ENCODE measurements at regions not wholly inside any gene's neighbourhood (a gene's known extent, or its start where the extent isn't known, plus 50 kb on each side); places are given as distances from the start of the nearest gene placed in this dataset.
A peak's percentile ranks its signal among the peaks of the same experiment; 100 is the strongest.

DNA sequence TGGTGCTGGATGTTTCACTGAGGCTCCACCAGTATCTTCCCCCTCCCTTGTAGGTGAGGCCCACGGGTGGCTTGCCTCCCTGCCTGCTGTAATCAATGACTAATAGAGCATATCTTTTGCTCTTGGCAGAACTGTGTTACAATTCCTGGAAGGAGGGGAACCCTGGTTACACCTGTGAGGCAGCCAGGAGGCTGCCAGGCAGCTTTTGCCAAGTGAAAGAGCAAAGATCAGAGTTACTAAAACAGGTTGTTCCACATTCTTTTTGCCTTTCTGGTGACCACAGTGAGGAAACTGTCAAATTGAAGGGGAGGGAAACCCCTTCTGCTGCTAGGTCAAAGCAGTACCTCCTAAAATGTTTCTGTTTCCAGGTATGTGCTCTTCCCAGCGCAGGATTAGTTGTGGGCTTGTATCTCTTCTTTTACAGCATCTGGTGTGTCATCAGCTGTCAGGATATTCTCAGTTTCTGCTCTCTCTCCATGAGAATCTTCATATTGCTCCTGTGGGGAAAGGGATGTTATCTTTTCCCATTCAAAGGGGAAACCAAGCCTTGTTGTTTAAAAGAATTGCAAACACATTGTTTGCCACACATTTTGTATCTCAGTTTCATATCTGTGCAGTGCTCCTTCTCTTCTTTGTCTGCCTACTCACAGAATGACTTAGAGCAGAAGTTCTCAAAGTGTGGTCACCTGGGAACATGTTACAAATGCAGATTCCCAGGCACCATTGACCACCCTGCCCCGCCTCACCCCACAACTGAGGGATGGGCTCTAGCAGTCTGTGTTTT is 137.4 kb upstream of the UMPS start:
- FAIRE-seq (no peak), DNase-seq (peak in 4 of 5 donors; percentile 43 to 82 (median 79))
- no peaks in the 10 kb centered on the region for H3K36me3 ChIP-seq (ENCODE audit: control insufficient read depth in 2 of 3, insufficient read depth in 3 of 3, low read length in 3 of 3)
- no peaks in the 10 kb centered on the region for H3K27me3 ChIP-seq (ENCODE audit: control insufficient read depth, insufficient read depth, low read length)
- intact Hi-C loops (cut with DNase I), result no loop called here
- H3K4me3 ChIP-seq (ENCODE audit: low read length in 3 of 3), result no peak overlapping the region
- TF ChIP-seq, protein P1, sequence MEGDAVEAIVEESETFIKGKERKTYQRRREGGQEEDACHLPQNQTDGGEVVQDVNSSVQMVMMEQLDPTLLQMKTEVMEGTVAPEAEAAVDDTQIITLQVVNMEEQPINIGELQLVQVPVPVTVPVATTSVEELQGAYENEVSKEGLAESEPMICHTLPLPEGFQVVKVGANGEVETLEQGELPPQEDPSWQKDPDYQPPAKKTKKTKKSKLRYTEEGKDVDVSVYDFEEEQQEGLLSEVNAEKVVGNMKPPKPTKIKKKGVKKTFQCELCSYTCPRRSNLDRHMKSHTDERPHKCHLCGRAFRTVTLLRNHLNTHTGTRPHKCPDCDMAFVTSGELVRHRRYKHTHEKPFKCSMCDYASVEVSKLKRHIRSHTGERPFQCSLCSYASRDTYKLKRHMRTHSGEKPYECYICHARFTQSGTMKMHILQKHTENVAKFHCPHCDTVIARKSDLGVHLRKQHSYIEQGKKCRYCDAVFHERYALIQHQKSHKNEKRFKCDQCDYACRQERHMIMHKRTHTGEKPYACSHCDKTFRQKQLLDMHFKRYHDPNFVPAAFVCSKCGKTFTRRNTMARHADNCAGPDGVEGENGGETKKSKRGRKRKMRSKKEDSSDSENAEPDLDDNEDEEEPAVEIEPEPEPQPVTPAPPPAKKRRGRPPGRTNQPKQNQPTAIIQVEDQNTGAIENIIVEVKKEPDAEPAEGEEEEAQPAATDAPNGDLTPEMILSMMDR (IDR thresholded peaks at IDR 0.05; ENCODE audit: borderline replicate concordance, extremely low read depth, insufficient read depth), result no peak
- H3K4me1 ChIP-seq (ENCODE audit: control insufficient read depth in 2 of 3, insufficient read depth in 2 of 3, low read depth in 1 of 3, low read length in 3 of 3), result peaks cover 3 to 9% (median 7%) of the 10 kb centered on the region in 3 donors
- H3K27ac ChIP-seq (ENCODE audit: low read depth in 2 of 2, low read length in 2 of 2), result peak overlapping the region; percentile 55 to 78
- H3K9me3 ChIP-seq (ENCODE audit: control insufficient read depth in 2 of 3, insufficient read depth in 1 of 3, low read length in 3 of 3), result no peaks in the 10 kb centered on the region
- H3K9ac ChIP-seq (ENCODE audit: low read length in 3 of 3), result no peak overlapping the region

DNA sequence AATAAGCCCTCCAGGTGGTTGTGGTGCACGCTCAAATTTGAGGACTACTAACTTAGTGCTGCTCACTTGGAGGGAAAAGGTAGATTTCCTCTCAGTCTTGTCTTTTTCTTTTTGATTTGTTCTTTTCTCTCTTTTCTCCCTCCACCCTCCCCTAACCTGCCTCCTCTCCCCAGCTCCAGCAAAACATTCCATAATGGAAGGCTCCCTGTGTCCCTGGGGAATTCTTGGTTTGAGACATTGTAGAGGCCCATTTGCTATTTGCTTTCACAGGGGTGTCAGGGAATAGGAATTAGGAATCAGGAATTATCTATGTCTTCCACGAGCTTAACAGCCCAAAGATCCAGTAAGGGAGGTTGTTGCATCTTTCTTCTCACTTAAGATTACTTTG is 136.8 kb upstream of the UMPS start:
- FAIRE-seq, result no peak
- Histone ChIP-seq H3K27ac (ENCODE audit: low read depth in 2 of 2, low read length in 2 of 2) (peak overlapping the region; percentile 55 to 78), H3K27me3 (ENCODE audit: control insufficient read depth, insufficient read depth, low read length) (no peaks in the 10 kb centered on the region), H3K9me3 (ENCODE audit: control insufficient read depth in 2 of 3, insufficient read depth in 1 of 3, low read length in 3 of 3) (no peaks in the 10 kb centered on the region), H3K4me3 (ENCODE audit: low read length in 3 of 3) (no peak overlapping the region), H3K36me3 (ENCODE audit: control insufficient read depth in 2 of 3, insufficient read depth in 3 of 3, low read length in 3 of 3) (no peaks in the 10 kb centered on the region), H3K9ac (ENCODE audit: low read length in 3 of 3) (no peak overlapping the region), H3K4me1 (ENCODE audit: control insufficient read depth in 2 of 3, insufficient read depth in 2 of 3, low read depth in 1 of 3, low read length in 3 of 3) (peaks cover 3 to 9% (median 7%) of the 10 kb centered on the region in 3 donors)
- intact Hi-C loops (cut with DNase I), result no loop called here
- TF ChIP-seq, protein P1 (IDR thresholded peaks at IDR 0.05; ENCODE audit: borderline replicate concordance, extremely low read depth, insufficient read depth), result no peak
- no peak for DNase-seq

DNA sequence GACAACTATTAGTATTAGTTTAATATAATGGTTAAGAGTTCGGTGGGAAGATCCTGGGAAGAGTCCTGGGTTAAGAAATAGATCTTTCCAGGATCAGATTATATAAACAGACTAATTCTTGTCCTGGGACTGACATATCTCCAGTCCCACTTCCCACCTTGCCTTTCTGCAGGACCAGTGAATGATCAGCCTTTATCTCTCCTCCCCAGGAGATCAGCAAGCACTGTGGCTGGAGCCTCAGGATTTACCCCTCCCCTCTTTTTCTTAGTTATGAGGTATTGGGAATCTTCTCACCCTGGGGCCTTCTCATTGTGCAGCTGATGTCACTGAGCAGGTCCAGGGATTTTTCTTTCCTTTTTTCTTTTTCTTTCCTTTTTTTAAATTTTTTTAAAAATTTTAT is 135.7 kb upstream of the UMPS start:
- intact Hi-C loops (cut with DNase I), result no loop called here
- Histone ChIP-seq H3K4me1 (ENCODE audit: control insufficient read depth in 2 of 3, insufficient read depth in 2 of 3, low read depth in 1 of 3, low read length in 3 of 3) (peaks cover 3 to 9% (median 7%) of the 10 kb centered on the region in 3 donors), H3K27ac (ENCODE audit: low read depth in 2 of 2, low read length in 2 of 2) (no peak overlapping the region), H3K36me3 (ENCODE audit: control insufficient read depth in 2 of 3, insufficient read depth in 3 of 3, low read length in 3 of 3) (no peaks in the 10 kb centered on the region), H3K9ac (ENCODE audit: low read length in 3 of 3) (no peak overlapping the region), H3K27me3 (ENCODE audit: control insufficient read depth, insufficient read depth, low read length) (no peaks in the 10 kb centered on the region), H3K4me3 (ENCODE audit: low read length in 3 of 3) (no peak overlapping the region), H3K9me3 (ENCODE audit: control insufficient read depth in 2 of 3, insufficient read depth in 1 of 3, low read length in 3 of 3) (no peaks in the 10 kb centered on the region)
- FAIRE-seq, result no peak
- DNase-seq, result no peak
- TF ChIP-seq, protein P1 (IDR thresholded peaks at IDR 0.05; ENCODE audit: borderline replicate concordance, extremely low read depth, insufficient read depth), result no peak
